PC-3 (cell line): ENCODE measurements at regions not wholly inside any gene's neighbourhood (a gene's known extent, or its start where the extent isn't known, plus 50 kb on each side); places are given as distances from the start of the nearest gene placed in this dataset.

Experiments used
- ATAC-seq: fragments of 200-7000 bp; cut with Tn5 transposase; 2 replicates; pipeline ENCODE4 v1.9.1; 2020; ENCODE audit warnings: mild to moderate bottlenecking, moderate library complexity
- BruUV-seq: library from RNA; stranded (reverse); fragments of 400-500 nt; replicated peaks from 2 replicates; lab custom pipeline; 2021; lab: Mats Ljungman, UMichigan
- CTCF ChIA-PET: fragments of 300-600 bp; sonication (Branson Sonifier 250); formaldehyde crosslinking; loops from one replicate; lab custom pipeline; 2022; ENCODE audit warnings: antibody characterized with exemption; lab: Charles Lee
- POLR2A ChIA-PET: fragments of 300-600 bp; sonication (Branson Sonifier 250); formaldehyde crosslinking; loops from one replicate; lab custom pipeline; 2022; ENCODE audit warnings: antibody characterized with exemption; ENCODE audit not compliant: unreplicated experiment; lab: Charles Lee
- DNase-seq: peaks from one replicate; pipeline ENCODE4 v3.0.0-alpha.2; 2015
- H2AFZ ChIP-seq: fragments of 300-600 bp; sonication (generic); 2 replicates; pipeline ENCODE4 v1.6.0; 2016; ENCODE audit warnings: antibody characterized with exemption, low read length
- H3F3A ChIP-seq: fragments of 300-600 bp; sonication (generic); one replicate; pipeline ENCODE4 v1.6.0; 2017; ENCODE audit warnings: antibody characterized with exemption, low read length, control low read depth, mild to moderate bottlenecking; ENCODE audit not compliant: unreplicated experiment
- H3K27ac ChIP-seq: fragments of 300-600 bp; sonication (generic); 2 replicates; pipeline ENCODE4 v1.5.1; 2016; ENCODE audit warnings: mild to moderate bottlenecking, low read length
- H3K27me3 ChIP-seq: fragments of 300-600 bp; sonication (generic); 2 replicates; pipeline ENCODE4 v1.6.1; 2016; ENCODE audit warnings: low read length, mixed read lengths
- H3K36me3 ChIP-seq: fragments of 300-600 bp; sonication (generic); 2 replicates; pipeline ENCODE4 v1.6.1; 2016; ENCODE audit warnings: low read depth, mixed run types, low read length, mixed read lengths
- H3K4me1 ChIP-seq: fragments of 300-600 bp; sonication (generic); 2 replicates; pipeline ENCODE4 v1.5.1; 2016; ENCODE audit warnings: low read length; ENCODE audit not compliant: insufficient read depth
- H3K4me2 ChIP-seq: fragments of 300-600 bp; sonication (generic); 2 replicates; pipeline ENCODE4 v1.6.0; 2016; ENCODE audit warnings: low read length
- H3K4me3 ChIP-seq: fragments of 300-600 bp; sonication (generic); 2 replicates; pipeline ENCODE4 v1.5.1; 2016; ENCODE audit warnings: mild to moderate bottlenecking, low read length, mixed read lengths
- H3K79me2 ChIP-seq: fragments of 300-600 bp; sonication (generic); 2 replicates; pipeline ENCODE4 v1.6.1; 2017; ENCODE audit warnings: low read length, mixed read lengths
- H3K9ac ChIP-seq: fragments of 300-600 bp; sonication (generic); 2 replicates; pipeline ENCODE4 v1.6.0; 2016; ENCODE audit warnings: mild to moderate bottlenecking, low read length
- H3K9me2 ChIP-seq: fragments of 300-600 bp; sonication (generic); replicated peaks from 2 replicates; pipeline ENCODE4 v1.6.1; 2016; ENCODE audit warnings: mixed run types, low read length, mixed read lengths
- H3K9me3 ChIP-seq: fragments of 300-600 bp; sonication (generic); 2 replicates; pipeline ENCODE4 v1.6.1; 2016; ENCODE audit warnings: low read length, mixed read lengths
- H4K20me1 ChIP-seq: fragments of 300-600 bp; sonication (generic); 2 replicates; pipeline ENCODE4 v1.6.1; 2016; ENCODE audit warnings: low read length, mixed read lengths
- CTCF ChIP-seq: fragments of 300-600 bp; sonication (generic); conservative IDR thresholded peaks from 2 replicates; pipeline ENCODE4 v1.5.1; 2017; ENCODE audit warnings: antibody characterized with exemption, low read depth, mild to moderate bottlenecking, low read length
- EZH2 ChIP-seq: fragments of 300-600 bp; sonication (generic); IDR thresholded peaks from one replicate; pipeline ENCODE4 v1.6.1; 2017; ENCODE audit warnings: antibody characterized with exemption, mild to moderate bottlenecking, low read length; ENCODE audit not compliant: unreplicated experiment
- EZH2phosphoT487 ChIP-seq: fragments of 300-600 bp; sonication (generic); IDR thresholded peaks from 2 replicates; pipeline ENCODE4 v1.6.1; 2018; ENCODE audit warnings: mild to moderate bottlenecking, antibody characterized with exemption, low read length, borderline replicate concordance
- intact Hi-C: fragments of 100-400 bp; cut with micrococcal nuclease; formaldehyde crosslinking; loops from 2 replicates; pipeline ENCODE4 v1.9.0; 2023

- no peak for ATAC-seq
- H2AFZ ChIP-seq, result no peak overlapping the region
Observed at GRCh38 chr6:119764927-119765681, 415.5 kb upstream of the MAN1A1 start.

DNA sequence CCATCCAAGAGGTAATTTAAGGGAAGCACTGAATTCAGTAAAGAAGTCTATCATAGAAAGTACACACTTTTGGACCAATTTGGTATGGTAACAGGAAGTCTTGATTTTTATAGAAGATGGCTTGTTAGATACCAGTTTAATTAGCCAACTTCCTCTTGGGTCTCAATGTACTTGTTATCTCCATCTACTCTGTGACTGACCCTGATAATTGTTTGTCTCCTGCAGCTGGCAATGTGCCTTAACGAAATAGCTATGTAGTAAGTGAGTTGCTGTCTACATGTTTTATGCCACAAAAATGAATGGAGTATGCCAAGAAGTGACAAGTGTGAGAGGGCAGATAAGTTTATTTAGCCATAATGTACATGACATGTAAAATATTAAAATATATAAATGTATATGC is 410.5 kb upstream of the MAN1A1 start:
- Histone ChIP-seq H3K9ac (no peak overlapping the region), H3K27me3 (no peaks in the 10 kb centered on the region), H3K4me3 (no peak overlapping the region), H2AFZ (no peak overlapping the region), H3F3A (no peaks in the 10 kb centered on the region), H3K4me2 (no peak overlapping the region), H4K20me1 (no peaks in the 10 kb centered on the region), H3K9me3 (no peaks in the 10 kb centered on the region), H3K79me2 (no peaks in the 10 kb centered on the region), H3K4me1 (no peaks in the 10 kb centered on the region), H3K9me2 (no peaks in the 10 kb centered on the region), H3K27ac (no peak overlapping the region), H3K36me3 (no peaks in the 10 kb centered on the region)
- DNase-seq (no peak), ATAC-seq (no peak)
- intact Hi-C loops, result no loop called here
- ChIA-PET CTCF (no interaction called here), POLR2A (no interaction called here)
- TF ChIP-seq EZH2 (no peak), CTCF (no peak), EZH2phosphoT487 (no peak)
- BruUV-seq, result no TSS peak

More at GRCh38 chr6:119764927-119765681, 415.5 kb upstream of the MAN1A1 start:
- POLR2A ChIA-PET, result no interaction called here
- Histone ChIP-seq H3K27ac (no peak overlapping the region), H3K4me2 (no peak overlapping the region), H3K27me3 (no peaks in the 10 kb centered on the region), H3F3A (no peaks in the 10 kb centered on the region), H3K4me3 (no peak overlapping the region), H3K36me3 (no peaks in the 10 kb centered on the region), H3K9me2 (no peaks in the 10 kb centered on the region), H3K9ac (no peak overlapping the region), H3K4me1 (no peaks in the 10 kb centered on the region), H4K20me1 (no peaks in the 10 kb centered on the region), H3K79me2 (no peaks in the 10 kb centered on the region), H3K9me3 (no peaks in the 10 kb centered on the region)
- no peak for DNase-seq
- no TSS peak for BruUV-seq
- intact Hi-C loops, result no loop called here
- CTCF ChIA-PET, result no interaction called here
- no peak for TF ChIP-seq EZH2
- TF ChIP-seq CTCF, result no peak
- TF ChIP-seq EZH2phosphoT487, result no peak

DNA sequence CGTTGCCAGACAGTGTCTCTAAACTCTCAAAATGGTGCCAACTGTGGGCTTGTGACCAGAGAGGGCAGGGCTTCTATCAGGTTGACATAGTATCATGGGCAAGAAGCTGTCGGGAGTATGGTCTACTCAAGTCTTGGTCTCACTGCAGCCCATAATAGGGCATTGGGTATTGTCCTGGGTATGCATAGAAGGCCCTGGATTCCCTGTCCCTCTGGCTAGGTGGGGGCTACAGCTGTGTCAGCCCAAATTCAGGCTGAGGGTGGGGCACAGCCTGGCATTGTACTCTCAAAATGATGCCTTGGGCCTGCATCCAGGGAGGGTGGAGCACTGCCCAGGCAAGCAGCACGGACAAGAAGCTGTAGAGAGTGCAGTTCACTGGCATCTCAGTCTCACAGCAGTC is 408.8 kb upstream of the MAN1A1 start:
- H3K4me2 ChIP-seq, result no peak overlapping the region
- no peak overlapping the region for H2AFZ ChIP-seq
- intact Hi-C loops, result no loop called here
- H3K9me2 ChIP-seq, result no peaks in the 10 kb centered on the region
- no peaks in the 10 kb centered on the region for H3K36me3 ChIP-seq
- H3K79me2 ChIP-seq, result no peaks in the 10 kb centered on the region
- POLR2A ChIA-PET, result no interaction called here
- H3K27me3 ChIP-seq, result no peaks in the 10 kb centered on the region
- H3K9ac ChIP-seq, result no peak overlapping the region
- H3K9me3 ChIP-seq, result no peaks in the 10 kb centered on the region
- H3F3A ChIP-seq, result no peaks in the 10 kb centered on the region
- H3K4me1 ChIP-seq, result no peaks in the 10 kb centered on the region
- BruUV-seq, result no TSS peak
- ATAC-seq, result no peak
- DNase-seq, result no peak
- TF ChIP-seq EZH2phosphoT487, result no peak
- TF ChIP-seq CTCF, result no peak
- TF ChIP-seq EZH2, result no peak
- no peak overlapping the region for H3K4me3 ChIP-seq
- no peak overlapping the region for H3K27ac ChIP-seq
- CTCF ChIA-PET, result no interaction called here
- no peaks in the 10 kb centered on the region for H4K20me1 ChIP-seq
